GM06990 (cell line): ENCODE measurements at regions not wholly inside any gene's neighbourhood (a gene's known extent, or its start where the extent isn't known, plus 50 kb on each side); places are given as distances from the start of the nearest gene placed in this dataset.

Experiments used
- DNase-seq: peaks from one replicate; pipeline ENCODE4 v3.0.0-alpha.2; 2011; ENCODE audit not compliant: insufficient read length; ENCODE audit errors: extremely low read depth
- H3K27me3 ChIP-seq: replicated peaks from 2 replicates; pipeline ENCODE4 v1.6.0; 2011; ENCODE audit warnings: low read length; ENCODE audit not compliant: control insufficient read depth, insufficient read depth
- H3K36me3 ChIP-seq: 2 replicates; pipeline ENCODE4 v1.5.1; 2011; ENCODE audit warnings: low read length; ENCODE audit not compliant: control insufficient read depth, insufficient read depth
- H3K4me3 ChIP-seq: replicated peaks from 2 replicates; pipeline ENCODE4 v1.5.1; 2011; ENCODE audit warnings: low read depth, mild to moderate bottlenecking, control low read depth, low read length
- CTCF ChIP-seq: IDR thresholded peaks from 2 replicates; pipeline ENCODE4 v1.5.1; 2011; ENCODE audit warnings: low read length, control low read depth, mild to moderate bottlenecking, inconsistent platforms; ENCODE audit not compliant: insufficient read depth, poor library complexity, severe bottlenecking

DNA sequence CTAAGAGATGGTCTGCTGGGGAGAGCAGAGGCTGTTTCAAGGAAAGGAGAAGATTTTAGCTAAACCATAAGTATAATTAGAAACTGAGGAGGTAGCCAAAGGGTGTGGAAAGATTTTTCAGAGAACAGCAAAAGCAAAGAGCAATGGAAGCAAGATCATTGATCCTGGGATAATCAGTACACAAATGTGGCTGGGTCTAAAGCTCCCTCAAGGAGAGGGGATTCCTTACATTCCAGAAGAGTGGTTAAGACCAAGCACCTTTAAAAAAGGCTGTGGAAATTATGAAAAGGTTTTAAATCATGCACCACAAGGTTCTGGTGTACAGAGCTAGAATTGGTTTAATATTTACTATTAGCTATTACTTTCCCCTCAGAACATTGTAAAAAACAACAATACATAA, 246.0 kb upstream of the UBE2E3 start:
- H3K27me3 ChIP-seq, result no peaks in the 10 kb centered on the region
- TF ChIP-seq CTCF, result no peak
- no peak for DNase-seq
- no peak overlapping the region for H3K4me3 ChIP-seq
- H3K36me3 ChIP-seq, result no peaks in the 10 kb centered on the region

- Histone ChIP-seq H3K36me3 (no peaks in the 10 kb centered on the region), H3K27me3 (no peaks in the 10 kb centered on the region), H3K4me3 (no peak overlapping the region)
- TF ChIP-seq CTCF, result no peak
- no peak for DNase-seq
These were observed 247.1 kb upstream of the UBE2E3 start for GRCh38 chr2:180733330-180733729.

DNA sequence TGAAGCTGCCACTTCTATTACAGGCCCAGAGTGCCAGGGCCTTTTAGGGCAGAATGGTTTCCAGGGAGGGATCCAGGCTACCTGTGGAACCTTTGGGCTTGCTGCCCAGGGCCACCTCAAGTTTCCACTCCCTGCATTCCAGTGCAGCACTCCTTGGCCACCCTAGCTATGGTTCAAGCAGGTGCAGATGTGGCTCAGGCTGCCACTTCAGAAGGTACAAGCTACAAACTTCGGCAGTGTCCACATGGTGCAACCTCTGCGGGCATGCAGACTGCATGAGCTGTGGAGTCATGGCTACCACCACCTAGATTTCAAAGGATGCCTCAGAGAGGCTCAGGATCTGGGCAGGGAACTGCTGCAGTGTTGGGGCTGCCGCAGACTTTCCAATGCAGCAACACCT, 248.1 kb upstream of the UBE2E3 start:
- Histone ChIP-seq H3K27me3 (no peaks in the 10 kb centered on the region), H3K4me3 (no peak overlapping the region), H3K36me3 (no peaks in the 10 kb centered on the region)
- no peak for TF ChIP-seq CTCF
- no peak for DNase-seq

GRCh38 chr2:180730976-180731375, 249.4 kb upstream of the UBE2E3 start:
- Histone ChIP-seq H3K36me3 (no peaks in the 10 kb centered on the region), H3K4me3 (no peak overlapping the region), H3K27me3 (no peaks in the 10 kb centered on the region)
- no peak for DNase-seq
- no peak for TF ChIP-seq CTCF

- Histone ChIP-seq H3K4me3 (no peak overlapping the region), H3K36me3 (no peaks in the 10 kb centered on the region), H3K27me3 (no peaks in the 10 kb centered on the region)
- TF ChIP-seq CTCF, result no peak
- no peak for DNase-seq
These were observed 251.4 kb upstream of the UBE2E3 start for GRCh38 chr2:180728928-180729559.

DNA sequence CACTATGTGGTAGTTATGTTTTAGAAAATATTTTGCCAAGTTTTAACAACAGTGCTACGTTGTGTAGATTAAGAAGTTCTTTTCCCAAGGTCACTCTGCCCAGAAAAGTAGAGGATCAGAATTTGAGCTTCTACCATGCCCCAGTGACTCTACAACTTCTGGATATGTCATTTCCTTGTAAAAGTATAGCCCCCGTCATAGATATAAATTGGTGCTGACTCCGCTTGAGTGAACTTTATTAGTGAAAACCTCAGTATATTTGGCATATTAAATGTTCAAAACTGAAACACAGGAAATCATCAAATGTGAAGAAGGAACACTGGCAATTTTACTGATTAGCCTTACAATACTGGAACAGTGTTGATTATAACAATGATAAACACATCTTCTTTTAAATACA, 256.7 kb upstream of the UBE2E3 start:
- Histone ChIP-seq H3K4me3 (no peak overlapping the region), H3K27me3 (no peaks in the 10 kb centered on the region), H3K36me3 (no peaks in the 10 kb centered on the region)
- no peak for TF ChIP-seq CTCF
- no peak for DNase-seq
